Mononuclear cell (primary cell): ENCODE measurements at regions not wholly inside any gene's neighbourhood (a gene's known extent, or its start where the extent isn't known, plus 50 kb on each side); places are given as distances from the start of the nearest gene placed in this dataset.
"Not testable (repeated sequence)": the region's sequence is repeated elsewhere in the genome, so short reads cannot be mapped to it uniquely, and the experiment has no call there.

ENCODE experiments used
- H3K27me3 ChIP-seq: 2 replicates; pipeline ENCODE4 v1.6.0; 2011; ENCODE audit warnings: low read length, control low read depth; ENCODE audit not compliant: insufficient read depth
- H3K4me1 ChIP-seq: 2 replicates; pipeline ENCODE4 v1.5.1; 2011; ENCODE audit warnings: mild to moderate bottlenecking, low read length, control low read depth; ENCODE audit not compliant: insufficient read depth
- H3K4me3 ChIP-seq: 2 replicates; pipeline ENCODE4 v1.5.1; 2011; ENCODE audit warnings: mild to moderate bottlenecking, low read length, moderate library complexity
- H3K9me3 ChIP-seq: 2 replicates; pipeline ENCODE4 v1.5.1; 2011; ENCODE audit warnings: low read depth, mild to moderate bottlenecking, control low read depth, low read length

GRCh38 chr10:121263431-121263783 is 334.8 kb downstream of the FGFR2 start:
- H3K4me1 ChIP-seq: no peaks in the 10 kb centered on the region
- no peak overlapping the region for H3K4me3 ChIP-seq
- no peaks in the 10 kb centered on the region for H3K27me3 ChIP-seq
- H3K9me3 ChIP-seq: no peaks in the 10 kb centered on the region

- Histone ChIP-seq H3K27me3 (no peaks in the 10 kb centered on the region), H3K9me3 (no peaks in the 10 kb centered on the region), H3K4me1 (no peaks in the 10 kb centered on the region), H3K4me3 (no peak overlapping the region)
Measured at GRCh38 chr10:121265360-121266123, 332.7 kb downstream of the FGFR2 start.

GRCh38 chr10:121266370-121266769 is 331.9 kb downstream of the FGFR2 start:
- Histone ChIP-seq H3K4me1 (no peaks in the 10 kb centered on the region), H3K9me3 (no peaks in the 10 kb centered on the region), H3K27me3 (no peaks in the 10 kb centered on the region), H3K4me3 (no peak overlapping the region)

GRCh38 chr10:121267236-121268003 is 330.8 kb downstream of the FGFR2 start:
- no peak overlapping the region for H3K4me3 ChIP-seq
- H3K9me3 ChIP-seq: no peaks in the 10 kb centered on the region
- H3K4me1 ChIP-seq: no peaks in the 10 kb centered on the region
- H3K27me3 ChIP-seq: no peaks in the 10 kb centered on the region

GRCh38 chr10:121268363-121268762 is 329.9 kb downstream of the FGFR2 start:
- H3K9me3 ChIP-seq: no peaks in the 10 kb centered on the region
- H3K27me3 ChIP-seq: no peaks in the 10 kb centered on the region
- no peak overlapping the region for H3K4me3 ChIP-seq

GRCh38 chr10:121268863-121269432 is 329.3 kb downstream of the FGFR2 start:
- no peaks in the 10 kb centered on the region for H3K9me3 ChIP-seq

More at GRCh38 chr10:121268363-121268762, 329.9 kb downstream of the FGFR2 start:
- no peaks in the 10 kb centered on the region for H3K4me1 ChIP-seq

GRCh38 chr10:121270906-121271305 is 327.3 kb downstream of the FGFR2 start:
- Histone ChIP-seq H3K4me1 (no peaks in the 10 kb centered on the region), H3K9me3 (no peaks in the 10 kb centered on the region), H3K27me3 (no peaks in the 10 kb centered on the region), H3K4me3 (no peak overlapping the region)

More at GRCh38 chr10:121268863-121269432, 329.3 kb downstream of the FGFR2 start:
- Histone ChIP-seq H3K27me3 (no peaks in the 10 kb centered on the region), H3K4me3 (no peak overlapping the region), H3K4me1 (no peaks in the 10 kb centered on the region)

GRCh38 chr10:121276046-121276445 is 322.2 kb downstream of the FGFR2 start:
- no peaks in the 10 kb centered on the region for H3K27me3 ChIP-seq
- no peak overlapping the region for H3K4me3 ChIP-seq
- no peaks in the 10 kb centered on the region for H3K4me1 ChIP-seq
- no peaks in the 10 kb centered on the region for H3K9me3 ChIP-seq

- no peaks in the 10 kb centered on the region for H3K27me3 ChIP-seq
- no peaks in the 10 kb centered on the region for H3K4me1 ChIP-seq
- no peaks in the 10 kb centered on the region for H3K9me3 ChIP-seq
- no peak overlapping the region for H3K4me3 ChIP-seq
Measured at GRCh38 chr10:121276822-121277221, 321.4 kb downstream of the FGFR2 start.

GRCh38 chr10:121278386-121278785 is 319.9 kb downstream of the FGFR2 start:
- H3K4me3 ChIP-seq, H3K27me3 ChIP-seq, H3K9me3 ChIP-seq, H3K4me1 ChIP-seq: not testable (repeated sequence)

- no peak overlapping the region for H3K4me3 ChIP-seq
- no peaks in the 10 kb centered on the region for H3K27me3 ChIP-seq
- no peaks in the 10 kb centered on the region for H3K4me1 ChIP-seq
- no peaks in the 10 kb centered on the region for H3K9me3 ChIP-seq
Measured at GRCh38 chr10:121281576-121281975, 316.7 kb downstream of the FGFR2 start.

GRCh38 chr10:121282264-121282663 is 316.0 kb downstream of the FGFR2 start:
- no peaks in the 10 kb centered on the region for H3K4me1 ChIP-seq
- no peak overlapping the region for H3K4me3 ChIP-seq
- H3K9me3 ChIP-seq: no peaks in the 10 kb centered on the region
- no peaks in the 10 kb centered on the region for H3K27me3 ChIP-seq

- Histone ChIP-seq H3K4me1 (no peaks in the 10 kb centered on the region), H3K27me3 (no peaks in the 10 kb centered on the region), H3K4me3 (no peak overlapping the region), H3K9me3 (no peaks in the 10 kb centered on the region)
Measured at GRCh38 chr10:121282797-121283515, 315.3 kb downstream of the FGFR2 start.

- no peaks in the 10 kb centered on the region for H3K9me3 ChIP-seq
- H3K4me3 ChIP-seq: no peak overlapping the region
- no peaks in the 10 kb centered on the region for H3K27me3 ChIP-seq
- no peaks in the 10 kb centered on the region for H3K4me1 ChIP-seq
Measured at GRCh38 chr10:121284936-121285335, 313.3 kb downstream of the FGFR2 start.
